H9 (cell line): ENCODE measurements at regions not wholly inside any gene's neighbourhood (a gene's known extent, or its start where the extent isn't known, plus 50 kb on each side); places are given as distances from the start of the nearest gene placed in this dataset.

ENCODE experiments used
- DNase-seq: peaks from one replicate; pipeline ENCODE4 v3.0.0-alpha.2; 2017
- H2AFZ ChIP-seq: one replicate; pipeline ENCODE4 v1.6.1; 2013; ENCODE audit warnings: mild to moderate bottlenecking, low read length, control low read depth, moderate library complexity
- H2AK5ac ChIP-seq: 2 replicates; pipeline ENCODE4 v1.6.1; 2013; ENCODE audit warnings: low read length, control low read depth, mixed read lengths; ENCODE audit not compliant: insufficient read length
- H2BK120ac ChIP-seq: one replicate; pipeline ENCODE4 v1.6.1; 2013; ENCODE audit warnings: low read depth, mild to moderate bottlenecking, low read length, control low read depth, inconsistent platforms; ENCODE audit not compliant: poor library complexity, severe bottlenecking
- H2BK12ac ChIP-seq: 2 replicates; pipeline ENCODE4 v1.6.1; 2013; ENCODE audit warnings: low read length, control low read depth, mixed read lengths, low read depth; ENCODE audit not compliant: insufficient read length
- H2BK15ac ChIP-seq: 2 replicates; pipeline ENCODE4 v1.6.1; 2013; ENCODE audit warnings: low read depth, low read length, control low read depth
- H2BK20ac ChIP-seq: one replicate; pipeline ENCODE4 v1.6.1; 2013; ENCODE audit warnings: low read depth, mild to moderate bottlenecking, low read length, control low read depth, inconsistent platforms; ENCODE audit not compliant: poor library complexity, severe bottlenecking
- H2BK5ac ChIP-seq: 2 replicates; pipeline ENCODE4 v1.6.1; 2013; ENCODE audit warnings: low read length, control low read depth, mixed read lengths; ENCODE audit not compliant: insufficient read length
- H3K14ac ChIP-seq: 2 replicates; pipeline ENCODE4 v1.6.1; 2013; ENCODE audit warnings: low read length, control low read depth; ENCODE audit not compliant: insufficient read depth
- H3K18ac ChIP-seq: 2 replicates; pipeline ENCODE4 v1.6.1; 2013; ENCODE audit warnings: low read depth, mild to moderate bottlenecking, mixed read lengths, low read length, control low read depth; ENCODE audit not compliant: insufficient read length
- H3K23ac ChIP-seq: 2 replicates; pipeline ENCODE4 v1.6.1; 2013; ENCODE audit warnings: low read length, control low read depth, mixed read lengths, low read depth; ENCODE audit not compliant: insufficient read length
- H3K23me2 ChIP-seq: 2 replicates; pipeline ENCODE4 v1.6.1; 2013; ENCODE audit warnings: low read depth, mild to moderate bottlenecking, mixed read lengths, low read length, control low read depth; ENCODE audit not compliant: insufficient read length, poor library complexity, severe bottlenecking
- H3K27ac ChIP-seq: 2 replicates; pipeline ENCODE4 v1.5.1; 2013; ENCODE audit warnings: low read length, control low read depth, mixed read lengths, low read depth; ENCODE audit not compliant: insufficient read length
- H3K27me3 ChIP-seq: 2 replicates; pipeline ENCODE4 v1.6.1; 2013; ENCODE audit warnings: low read length, control low read depth, inconsistent platforms; ENCODE audit not compliant: insufficient read depth
- H3K4ac ChIP-seq: 2 replicates; pipeline ENCODE4 v1.6.1; 2013; ENCODE audit warnings: low read depth, mild to moderate bottlenecking, control low read depth, inconsistent platforms, low read length, moderate library complexity
- H3K4me1 ChIP-seq: 2 replicates; pipeline ENCODE4 v1.6.1; 2013; ENCODE audit warnings: low read length, control low read depth, inconsistent platforms; ENCODE audit not compliant: insufficient read depth
- H3K4me2 ChIP-seq: 2 replicates; pipeline ENCODE4 v1.6.1; 2013; ENCODE audit warnings: low read length, control low read depth, mixed read lengths; ENCODE audit not compliant: insufficient read length, insufficient read depth
- H3K56ac ChIP-seq: 2 replicates; pipeline ENCODE4 v1.6.1; 2013; ENCODE audit warnings: low read depth, mild to moderate bottlenecking, mixed read lengths, low read length, control low read depth; ENCODE audit not compliant: insufficient read length
- H3K79me1 ChIP-seq: 2 replicates; pipeline ENCODE4 v1.6.1; 2013; ENCODE audit warnings: low read depth, mild to moderate bottlenecking, moderate library complexity, low read length, control low read depth, inconsistent platforms; ENCODE audit not compliant: insufficient read depth, poor library complexity, severe bottlenecking
- H3K79me2 ChIP-seq: 2 replicates; pipeline ENCODE4 v1.6.1; 2013; ENCODE audit warnings: low read length, control low read depth, inconsistent platforms; ENCODE audit not compliant: insufficient read depth
- H3K9ac ChIP-seq: 2 replicates; pipeline ENCODE4 v1.6.1; 2013; ENCODE audit warnings: low read length, control low read depth, mixed read lengths; ENCODE audit not compliant: insufficient read length; ENCODE audit errors: extremely low read depth
- H3K9me3 ChIP-seq: one replicate; pipeline ENCODE4 v1.6.1; 2013; ENCODE audit warnings: low read depth, low read length, inconsistent platforms; ENCODE audit not compliant: control insufficient read depth
- H3T11ph ChIP-seq: one replicate; pipeline ENCODE4 v1.6.1; 2013; ENCODE audit warnings: mild to moderate bottlenecking, low read length, control low read depth, inconsistent platforms
- H4K20me1 ChIP-seq: one replicate; pipeline ENCODE4 v1.6.1; 2013; ENCODE audit not compliant: control insufficient read depth, insufficient read length, insufficient read depth
- H4K5ac ChIP-seq: 2 replicates; pipeline ENCODE4 v1.6.1; 2013; ENCODE audit warnings: low read depth, mild to moderate bottlenecking, mixed read lengths, low read length, control low read depth; ENCODE audit not compliant: insufficient read length
- H4K8ac ChIP-seq: replicated peaks from 2 replicates; pipeline ENCODE4 v1.6.1; 2013; ENCODE audit warnings: low read length, control low read depth, mixed read lengths, low read depth; ENCODE audit not compliant: insufficient read length
- H4K91ac ChIP-seq: 2 replicates; pipeline ENCODE4 v1.6.1; 2013; ENCODE audit warnings: low read depth, mild to moderate bottlenecking, moderate library complexity, mixed read lengths, low read length, control low read depth; ENCODE audit not compliant: insufficient read length
- H3K27ac Mint-ChIP-seq, 3 experiments: 2 replicates in 2 of 3; 3 replicates in 1 of 3; pipeline ENCODE4 v1.8.0; 2020 to 2021; ENCODE audit warnings: mixed read lengths in 3 of 3, mild to moderate bottlenecking in 1 of 3, moderate library complexity in 1 of 3
- H3K27me3 Mint-ChIP-seq: 2 replicates; pipeline ENCODE4 v1.8.0; 2021; ENCODE audit warnings: low read depth, mild to moderate bottlenecking, moderate library complexity, mixed read lengths
- H3K36me3 Mint-ChIP-seq, 3 experiments: 2 replicates in 2 of 3; 3 replicates in 1 of 3; pipeline ENCODE4 v1.8.0; 2020 to 2021; ENCODE audit warnings: low read depth in 3 of 3, mixed read lengths in 3 of 3; ENCODE audit not compliant: insufficient read depth in 1 of 3
- H3K4me1 Mint-ChIP-seq, 2 experiments: 2 replicates each; pipeline ENCODE4 v1.8.0; 2020; ENCODE audit warnings: mixed read lengths in 2 of 2
- H3K4me3 Mint-ChIP-seq, 2 experiments: 2 replicates in 1 of 2; 3 replicates in 1 of 2; pipeline ENCODE4 v1.8.0; 2020 to 2021; ENCODE audit warnings: mild to moderate bottlenecking in 2 of 2, mixed read lengths in 2 of 2, moderate library complexity in 1 of 2
- H3K9me3 Mint-ChIP-seq, 2 experiments: 2 replicates in 1 of 2; 3 replicates in 1 of 2; pipeline ENCODE4 v1.8.0; 2020; ENCODE audit warnings: mild to moderate bottlenecking in 2 of 2, mixed read lengths in 2 of 2, moderate library complexity in 1 of 2
- CTCF ChIP-seq: fragments of 200-600 bp; sonication (generic); conservative IDR thresholded peaks from 3 replicates; pipeline ENCODE4 v1.8.0; 2021; ENCODE audit warnings: antibody characterized with exemption, mild to moderate bottlenecking
- WGBS: extraction: QIAGEN DNeasy Blood & Tissue Kit; methylation state at CpG from one replicate; pipeline ENCODE4 v1.1.7; 2013; ENCODE audit warnings: missing lambda C conversion rate, low lambda C conversion rate, mixed read lengths; ENCODE audit not compliant: insufficient read length; ENCODE audit errors: extremely low coverage; 5-methylcytosine and 5-hydroxymethylcytosine counted together

- TF ChIP-seq CTCF = no peak
- H3K4me1 Mint-ChIP-seq = no peaks in the 10 kb centered on the region
- Histone ChIP-seq H3K23ac (no peak overlapping the region), H4K91ac (no peak overlapping the region), H3K4me2 (no peak overlapping the region), H2BK15ac (no peak overlapping the region), H3K56ac (no peak overlapping the region), H3K27ac (no peak overlapping the region), H2BK12ac (no peak overlapping the region), H3K9ac (no peak overlapping the region), H3K14ac (no peak overlapping the region), H2BK5ac (no peak overlapping the region), H4K20me1 (no peaks in the 10 kb centered on the region), H4K8ac (no peak overlapping the region), H3K9me3 (no peaks in the 10 kb centered on the region), H3K79me1 (no peaks in the 10 kb centered on the region), H3K4me1 (no peaks in the 10 kb centered on the region), H2BK120ac (no peak overlapping the region), H2AFZ (no peak overlapping the region), H2AK5ac (no peak overlapping the region), H3K27me3 (no peaks in the 10 kb centered on the region), H3K23me2 (no peaks in the 10 kb centered on the region), H3T11ph (no peak overlapping the region), H3K4ac (no peak overlapping the region), H2BK20ac (no peak overlapping the region), H3K79me2 (no peaks in the 10 kb centered on the region), H4K5ac (no peak overlapping the region), H3K18ac (no peak overlapping the region)
- WGBS = no CpG with 5 or more reads among the region's 3 CpGs
- no peak overlapping the region for H3K27ac Mint-ChIP-seq
- DNase-seq = no peak
- no peaks in the 10 kb centered on the region for H3K9me3 Mint-ChIP-seq
- no peaks in the 10 kb centered on the region for H3K36me3 Mint-ChIP-seq
- no peaks in the 10 kb centered on the region for H3K27me3 Mint-ChIP-seq
- H3K4me3 Mint-ChIP-seq = no peak overlapping the region
Observed at GRCh38 chr9:103997856-103998370, 96.2 kb upstream of the SMC2 start.
